Psoas muscle (tissue), 7 donors: ENCODE measurements at regions not wholly inside any gene's neighbourhood (a gene's known extent, or its start where the extent isn't known, plus 50 kb on each side); places are given as distances from the start of the nearest gene placed in this dataset.

ENCODE experiments used
- ATAC-seq, 4 donors: fragments of 200-7000 bp; cut with Tn5 transposase; one replicate each; pipeline ENCODE4 v1.9.1; 2020; ENCODE audit warnings: moderate library complexity in 3 of 4, mild to moderate bottlenecking in 2 of 4
- DNase-seq, 2 donors: peaks; one replicate each; pipeline ENCODE4 v3.0.0-alpha.2; 2020
- H3K27ac ChIP-seq: fragments of 200-600 bp; one replicate; pipeline ENCODE4 v1.8.0; 2022
- H3K27me3 ChIP-seq, 3 donors: fragments of 200-600 bp in 1 of 3; one replicate each; pipeline versions ENCODE4 v1.6.1 to v1.8.0; 2013 to 2022; ENCODE audit warnings: low read length in 2 of 3, mild to moderate bottlenecking in 2 of 3, moderate library complexity in 1 of 3; ENCODE audit not compliant: insufficient read depth in 3 of 3
- H3K36me3 ChIP-seq, 2 donors: fragments of 200-600 bp in 1 of 2; one replicate each; pipeline versions ENCODE4 v1.6.1 to v1.8.0; 2013 to 2022; ENCODE audit warnings: low read depth in 1 of 2, mild to moderate bottlenecking in 1 of 2, moderate library complexity in 1 of 2; ENCODE audit not compliant: insufficient read depth in 1 of 2
- H3K4me1 ChIP-seq: fragments of 200-600 bp; one replicate; pipeline ENCODE4 v1.8.0; 2022
- H3K4me3 ChIP-seq: fragments of 200-600 bp; one replicate; pipeline ENCODE4 v1.8.0; 2022; ENCODE audit warnings: mild to moderate bottlenecking
- H3K9me3 ChIP-seq: fragments of 200-600 bp; one replicate; pipeline ENCODE4 v1.8.0; 2022
- CTCF ChIP-seq: fragments of 200-600 bp; IDR thresholded peaks from one replicate; pipeline ENCODE4 v1.8.0; 2022; ENCODE audit warnings: antibody characterized with exemption
- WGBS, 3 donors: extraction: QIAGEN DNeasy Blood & Tissue Kit; methylation state at CpG; one replicate each; pipeline versions ENCODE4 v1.1.6 to v1.1.7; 2013; 5-methylcytosine and 5-hydroxymethylcytosine counted together
- intact Hi-C, 2 donors: fragments of 100-400 bp; cut with DNase I; formaldehyde crosslinking; loops; one replicate each; pipeline versions ENCODE4 v1.11.0 to v1.14.2; 2022
- donor health status: healthy with polysubstance abuse.
- donor health status: DM: no; HTN: no; CAD: no; lungs with moderate emphysema.
- donor health status: Bipolar disorder and iron deficiency.
- donor health status: healthy.
- donor health status: DM: yes; HTN: yes; CAD: no.
- donor health status: DM: no; HTN: no; CAD: no.
- donor health status: DM: yes; HTN: yes; CAD: no.

- Histone ChIP-seq H3K27ac (no peak overlapping the region), H3K4me3 (no peak overlapping the region), H3K9me3 (no peaks in the 10 kb centered on the region), H3K36me3 (no peaks in the 10 kb centered on the region), H3K4me1 (no peaks in the 10 kb centered on the region), H3K27me3 (no peaks in the 10 kb centered on the region)
- TF ChIP-seq CTCF, result no peak
- DNase-seq (no peak), ATAC-seq (no peak)
- intact Hi-C loops, result no loop called here
Observed at GRCh38 chr1:187504779-187505178, 676.0 kb downstream of the PLA2G4A start.

- no peaks in the 10 kb centered on the region for H3K27me3 ChIP-seq
- H3K9me3 ChIP-seq, result peaks cover 4% of the 10 kb centered on the region
- ATAC-seq (no peak), DNase-seq (no peak)
- no peaks in the 10 kb centered on the region for H3K36me3 ChIP-seq
- intact Hi-C loops, result no loop called here
- TF ChIP-seq CTCF, result no peak
- H3K4me3 ChIP-seq, result no peak overlapping the region
- H3K4me1 ChIP-seq, result no peaks in the 10 kb centered on the region
- H3K27ac ChIP-seq, result no peak overlapping the region
Observed at GRCh38 chr1:187509091-187509490, 680.3 kb downstream of the PLA2G4A start.

GRCh38 chr1:187513190-187513589 lies 684.4 kb downstream of the PLA2G4A start:
- Histone ChIP-seq H3K36me3 (no peaks in the 10 kb centered on the region), H3K27me3 (no peaks in the 10 kb centered on the region), H3K4me1 (no peaks in the 10 kb centered on the region), H3K9me3 (peaks cover 4% of the 10 kb centered on the region), H3K4me3 (no peak overlapping the region), H3K27ac (no peak overlapping the region)
- no peak for TF ChIP-seq CTCF
- 83 to 89% (median 87%) methylated on average over 5 of the region's 5 CpGs for WGBS, 3 donors
- ATAC-seq (no peak), DNase-seq (no peak)
- intact Hi-C loops, result no loop called here

GRCh38 chr1:187514110-187514509 lies 685.4 kb downstream of the PLA2G4A start:
- Histone ChIP-seq H3K27me3 (no peaks in the 10 kb centered on the region), H3K4me1 (no peaks in the 10 kb centered on the region), H3K4me3 (no peak overlapping the region), H3K36me3 (no peaks in the 10 kb centered on the region), H3K9me3 (peaks cover 4% of the 10 kb centered on the region), H3K27ac (no peak overlapping the region)
- TF ChIP-seq CTCF, result no peak
- DNase-seq, result no peak
- no peak for ATAC-seq
- 88 to 95% (median 92%) methylated on average over 3 of the region's 3 CpGs for WGBS, 3 donors
- intact Hi-C loops, result no loop called here

- no peaks in the 10 kb centered on the region for H3K27me3 ChIP-seq
- WGBS, 3 donors, result 87 to 97% (median 88%) methylated on average over 1 of the region's 1 CpG
- no peaks in the 10 kb centered on the region for H3K36me3 ChIP-seq
- no peak for DNase-seq
- intact Hi-C loops, result no loop called here
- H3K9me3 ChIP-seq, result peaks cover 4% of the 10 kb centered on the region
- no peak for ATAC-seq
- no peak overlapping the region for H3K27ac ChIP-seq
- no peak overlapping the region for H3K4me3 ChIP-seq
- H3K4me1 ChIP-seq, result no peaks in the 10 kb centered on the region
- no peak for TF ChIP-seq CTCF
Observed at GRCh38 chr1:187516874-187517273, 688.1 kb downstream of the PLA2G4A start.
